GM19452 (cell line): ENCODE measurements at regions not wholly inside any gene's neighbourhood (a gene's known extent, or its start where the extent isn't known, plus 50 kb on each side); places are given as distances from the start of the nearest gene placed in this dataset.
A peak's percentile ranks its signal among the peaks of the same experiment; 100 is the strongest.

Experiments used
- ATAC-seq: cut with Tn5 transposase; IDR thresholded peaks from one replicate; pipeline ENCODE4 v1.9.1; 2021; ENCODE audit not compliant: unreplicated experiment

- ATAC-seq = no peak
These were observed 85.2 kb upstream of the PFKP start for GRCh38 chr10:2982146-2982545.

GRCh38 chr10:2981361-2981801, 86.0 kb upstream of the PFKP start:
- ATAC-seq = no peak

- peak; percentile 55 for ATAC-seq
These were observed 86.5 kb upstream of the PFKP start for GRCh38 chr10:2980791-2981360.

GRCh38 chr10:2980116-2980515, 87.2 kb upstream of the PFKP start:
- ATAC-seq = no peak

GRCh38 chr10:2979306-2979705, 88.0 kb upstream of the PFKP start:
- ATAC-seq = no peak

- no peak for ATAC-seq
These were observed 88.6 kb upstream of the PFKP start for GRCh38 chr10:2978574-2979273.

GRCh38 chr10:2978111-2978510, 89.2 kb upstream of the PFKP start:
- ATAC-seq = peak; percentile 54

- no peak for ATAC-seq
These were observed 92.7 kb upstream of the PFKP start for GRCh38 chr10:2974503-2975207.

- ATAC-seq = no peak
These were observed 93.3 kb upstream of the PFKP start for GRCh38 chr10:2974083-2974482.

GRCh38 chr10:2972810-2973209, 94.5 kb upstream of the PFKP start:
- ATAC-seq = no peak

- ATAC-seq = no peak
These were observed 95.1 kb upstream of the PFKP start for GRCh38 chr10:2972216-2972615.

- no peak for ATAC-seq
These were observed 97.0 kb upstream of the PFKP start for GRCh38 chr10:2970190-2970823.

GRCh38 chr10:2968401-2969058, 98.8 kb upstream of the PFKP start:
- ATAC-seq = no peak

- no peak for ATAC-seq
These were observed 101.2 kb upstream of the PFKP start for GRCh38 chr10:2966134-2966533.

GRCh38 chr10:2964632-2965296, 102.6 kb upstream of the PFKP start:
- no peak for ATAC-seq

- no peak for ATAC-seq
These were observed 103.3 kb upstream of the PFKP start for GRCh38 chr10:2963889-2964631.

- ATAC-seq = no peak
These were observed 105.2 kb upstream of the PFKP start for GRCh38 chr10:2962194-2962593.

GRCh38 chr10:2958659-2959058, 108.7 kb upstream of the PFKP start:
- ATAC-seq = no peak

- ATAC-seq = no peak
These were observed 109.6 kb upstream of the PFKP start for GRCh38 chr10:2957785-2958184.

GRCh38 chr10:2955064-2955463, 112.3 kb upstream of the PFKP start:
- ATAC-seq = no peak
